GM21825 (cell line): ENCODE measurements at regions not wholly inside any gene's neighbourhood (a gene's known extent, or its start where the extent isn't known, plus 50 kb on each side); places are given as distances from the start of the nearest gene placed in this dataset.

Source experiments
- ATAC-seq: cut with Tn5 transposase; IDR thresholded peaks from one replicate; pipeline ENCODE4 v1.9.1; 2021; ENCODE audit warnings: mild to moderate bottlenecking, moderate library complexity; ENCODE audit not compliant: unreplicated experiment

- no peak for ATAC-seq
Measured at GRCh38 chr13:63161219-63161618, 1745.6 kb upstream of the PCDH20 start.

GRCh38 chr13:63156816-63157215 is 1741.2 kb upstream of the PCDH20 start:
- ATAC-seq = no peak

DNA sequence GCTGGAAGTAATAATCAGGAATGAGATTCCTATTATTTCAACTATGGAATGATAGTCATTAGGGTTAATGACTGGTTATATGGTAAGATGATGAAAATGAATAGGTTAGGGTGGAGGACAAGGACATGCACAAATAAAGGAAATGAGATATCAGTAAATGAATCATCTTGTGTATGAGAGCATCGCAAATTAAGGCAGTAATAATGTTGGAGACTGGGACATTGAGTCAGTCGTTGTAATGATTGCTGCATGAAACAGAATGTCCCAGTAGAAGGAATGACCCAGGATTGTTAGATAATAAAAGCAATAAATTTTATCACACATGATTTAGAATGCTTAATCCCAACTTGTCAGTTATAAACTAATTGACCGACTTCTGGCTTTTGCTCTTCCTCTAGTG is 1733.7 kb upstream of the PCDH20 start:
- ATAC-seq = no peak

GRCh38 chr13:63139277-63139676 is 1723.6 kb upstream of the PCDH20 start:
- ATAC-seq = no peak

- no peak for ATAC-seq
Measured at GRCh38 chr13:63129995-63130394, 1714.3 kb upstream of the PCDH20 start.

- no peak for ATAC-seq
Measured at GRCh38 chr13:63128716-63129115, 1713.1 kb upstream of the PCDH20 start.

DNA sequence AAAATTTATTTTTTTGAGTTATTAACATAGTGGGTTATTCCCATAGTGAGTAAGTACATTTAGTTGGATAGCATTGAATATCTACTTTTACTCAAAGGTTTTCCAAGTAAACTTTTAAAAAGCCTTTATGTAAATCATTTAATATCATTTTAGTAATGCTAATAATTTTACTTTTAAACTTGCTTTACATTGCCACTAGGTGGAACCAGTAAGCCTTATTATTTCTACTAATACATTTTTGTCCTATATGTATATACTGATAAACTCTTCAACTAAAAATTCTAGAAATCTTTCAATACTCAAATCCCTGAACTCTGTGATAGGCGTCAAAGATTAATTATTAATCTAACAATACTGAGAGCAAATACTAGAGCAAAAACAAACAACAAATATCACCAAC is 1709.2 kb upstream of the PCDH20 start:
- ATAC-seq = no peak

- no peak for ATAC-seq
Measured at GRCh38 chr13:63120883-63121282, 1705.2 kb upstream of the PCDH20 start.

DNA sequence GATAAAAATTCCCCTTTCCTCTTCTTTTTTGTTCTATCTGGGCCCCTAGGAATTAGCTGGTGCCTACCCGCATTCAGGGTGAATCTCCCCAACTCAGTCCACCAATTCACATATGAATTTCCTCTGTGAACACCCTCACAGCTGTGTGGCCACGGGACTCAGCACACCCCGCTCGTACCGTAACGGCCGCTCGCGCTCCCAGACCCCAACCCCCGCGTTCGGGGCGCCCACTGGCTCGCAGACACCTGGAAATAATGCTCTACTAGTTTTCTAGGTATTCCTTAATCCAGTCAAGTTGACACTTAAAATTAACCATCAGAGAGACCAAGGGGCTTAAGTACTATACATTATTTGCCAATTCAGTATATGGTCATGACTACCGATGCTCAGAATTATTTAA is 1702.1 kb upstream of the PCDH20 start:
- ATAC-seq = no peak

DNA sequence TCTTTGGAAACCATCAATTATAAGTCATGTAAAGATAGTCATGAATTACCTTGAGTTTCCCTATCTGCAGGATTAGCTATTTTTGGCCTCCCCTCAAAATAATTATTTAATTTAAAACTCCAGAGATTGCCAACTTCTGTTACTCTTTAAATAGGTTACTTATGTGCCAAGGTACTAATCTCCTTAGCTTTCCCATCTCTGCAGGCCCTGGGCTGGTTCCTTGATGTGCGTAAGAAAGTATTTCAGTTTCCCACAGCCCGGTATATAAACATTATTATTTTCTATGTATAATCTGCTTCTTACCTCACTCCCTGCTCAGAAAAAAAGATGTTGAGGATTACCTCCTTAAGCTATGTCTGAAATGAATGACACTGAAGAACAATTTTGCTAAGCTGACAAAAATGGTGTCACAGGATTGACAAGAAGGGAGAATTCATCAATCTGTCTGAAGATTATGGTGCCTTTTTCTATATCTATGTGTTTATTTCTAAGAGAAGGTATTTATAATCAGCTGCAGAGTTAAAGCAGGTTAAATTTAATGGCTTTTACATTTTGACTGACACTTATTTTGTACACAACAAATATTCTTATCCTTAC is 1697.2 kb upstream of the PCDH20 start:
- no peak for ATAC-seq

- ATAC-seq = no peak
Measured at GRCh38 chr13:63110466-63110865, 1694.8 kb upstream of the PCDH20 start.

- ATAC-seq = no peak
Measured at GRCh38 chr13:63107179-63107943, 1691.7 kb upstream of the PCDH20 start.

DNA sequence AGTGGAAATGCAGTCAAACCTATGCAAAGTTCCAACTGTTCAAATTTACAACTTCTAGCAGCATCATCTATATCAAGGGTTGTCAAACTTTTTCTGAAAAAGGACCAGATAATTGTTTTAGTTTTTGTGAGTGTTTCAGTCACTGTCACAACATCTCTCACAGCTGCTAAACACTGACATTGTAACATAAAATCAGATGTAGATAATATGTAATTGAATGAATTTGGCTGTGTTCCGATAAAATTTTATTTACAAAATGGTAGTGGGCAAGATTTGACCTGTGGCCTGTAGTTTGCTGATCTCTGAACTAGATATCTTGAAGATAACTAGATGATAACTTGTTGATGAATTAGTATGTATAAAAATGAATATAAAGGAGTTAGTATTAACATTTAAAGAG is 1679.1 kb upstream of the PCDH20 start:
- ATAC-seq = no peak

DNA sequence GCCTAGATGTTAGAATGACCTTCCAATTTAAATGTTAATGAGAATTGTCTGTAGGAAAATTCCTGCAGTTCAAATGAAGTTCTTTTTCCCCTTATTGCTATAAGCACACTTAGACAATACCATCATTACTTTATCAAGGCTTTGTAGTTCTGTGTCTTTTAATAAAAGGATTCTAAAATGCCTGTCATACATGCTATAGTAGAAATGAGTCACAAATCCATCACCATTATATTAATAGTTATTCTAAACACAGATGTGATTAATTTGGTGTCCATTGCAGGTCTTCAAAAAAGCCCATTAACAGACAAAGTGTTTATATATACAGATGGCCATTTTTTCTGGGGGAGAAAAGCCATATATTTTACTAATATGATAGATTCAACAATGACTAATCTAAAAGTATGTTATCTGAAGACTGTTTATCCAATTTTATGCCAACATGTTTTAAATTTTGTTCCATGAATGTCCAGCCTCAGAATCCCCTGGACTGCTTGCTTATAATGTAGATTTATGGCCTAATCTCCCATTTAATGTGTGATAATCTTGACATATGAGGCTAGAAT is 1678.3 kb upstream of the PCDH20 start:
- ATAC-seq = no peak

GRCh38 chr13:63092456-63092855 is 1676.8 kb upstream of the PCDH20 start:
- no peak for ATAC-seq

DNA sequence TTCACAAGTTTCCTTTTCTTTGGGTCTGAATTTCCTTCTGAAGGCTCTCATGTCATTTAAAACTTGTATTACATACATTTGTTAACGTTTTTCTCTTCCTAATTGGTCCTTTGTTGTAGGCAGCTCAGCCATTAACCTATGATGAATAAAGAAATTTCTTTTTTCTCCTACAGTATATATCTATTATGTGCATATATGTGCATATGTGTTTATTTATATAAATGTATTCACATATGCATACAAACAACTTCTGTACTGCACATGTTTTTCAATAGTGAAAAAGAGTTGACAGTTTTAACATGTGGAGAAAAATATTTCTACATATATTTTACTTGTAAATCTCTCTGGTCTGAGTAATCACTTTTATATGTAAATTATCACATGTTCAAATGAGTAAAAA is 1674.9 kb upstream of the PCDH20 start:
- no peak for ATAC-seq

GRCh38 chr13:63088226-63088625 is 1672.6 kb upstream of the PCDH20 start:
- no peak for ATAC-seq

GRCh38 chr13:63086286-63086685 is 1670.6 kb upstream of the PCDH20 start:
- no peak for ATAC-seq

DNA sequence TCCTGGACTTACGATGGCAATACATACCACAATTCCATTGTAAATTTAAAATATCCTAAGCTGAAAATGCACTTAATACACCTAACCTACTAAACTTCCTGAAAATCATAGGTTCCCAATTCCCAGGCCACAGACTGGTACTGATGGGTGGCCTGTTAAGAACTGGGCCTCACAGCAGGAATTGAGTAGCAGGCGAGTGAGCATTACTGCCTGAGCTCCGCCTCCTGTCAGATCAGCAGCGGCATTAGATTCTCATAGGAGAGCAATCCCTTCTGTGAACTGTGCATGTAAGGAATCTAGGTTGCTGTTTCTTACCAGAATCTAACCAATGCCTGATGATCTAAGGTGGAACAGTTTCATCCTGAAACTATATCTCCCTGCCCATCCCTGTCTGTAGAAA is 1670.2 kb upstream of the PCDH20 start:
- ATAC-seq = no peak

GRCh38 chr13:63081400-63082014 is 1665.9 kb upstream of the PCDH20 start:
- ATAC-seq = no peak

- ATAC-seq = no peak
Measured at GRCh38 chr13:63075126-63075525, 1659.5 kb upstream of the PCDH20 start.

GRCh38 chr13:63050287-63050686 is 1634.6 kb upstream of the PCDH20 start:
- no peak for ATAC-seq
